ENCODE measurements at regions not wholly inside any gene's neighbourhood (a gene's known extent, or its start where the extent isn't known, plus 50 kb on each side); places are given as distances from the start of the nearest gene placed in this dataset.

- ATAC-seq (no peak), FAIRE-seq (no peak), DNase-seq (ENCODE audit: low read depth, low spot score) (no peak)
- TF ChIP-seq EZH2 (IDR thresholded peaks at IDR 0.05; ENCODE audit: borderline replicate concordance, control insufficient read depth, low read depth, low read length) (no peak), SUPT20H (IDR thresholded peaks at IDR 0.05; ENCODE audit: borderline replicate concordance, control insufficient read depth, low read depth, low read length) (no peak), ZNF384 (IDR thresholded peaks at IDR 0.05; ENCODE audit: borderline replicate concordance, low read depth, low read length) (no peak), E2F8 (IDR thresholded peaks at IDR 0.05; ENCODE audit: low read depth, partially characterized antibody) (no peak), ZNF217 (IDR thresholded peaks at IDR 0.05) (no peak)
- Histone ChIP-seq H3K4me3 (no peak overlapping the region), H3K27me3 (replicated peaks in 1 of 2; ENCODE audit: control insufficient read depth in 2 of 2, insufficient read depth in 2 of 2, low read length in 1 of 2) (no peaks in the 10 kb centered on the region), H4K20me1 (ENCODE audit: control insufficient read depth, insufficient read depth) (no peaks in the 10 kb centered on the region), H3K9me3 (replicated peaks; ENCODE audit: control insufficient read depth, insufficient read depth, low read length) (no peaks in the 10 kb centered on the region), H3K4me1 (ENCODE audit: control insufficient read depth, insufficient read depth, low read length) (no peaks in the 10 kb centered on the region), H2AFZ (ENCODE audit: control insufficient read depth, low read depth, low read length) (no peak overlapping the region), H3K4me2 (ENCODE audit: control insufficient read depth, insufficient read depth) (no peak overlapping the region), H3K36me3 (ENCODE audit: control insufficient read depth in 2 of 2, insufficient read depth in 2 of 2, low read length in 1 of 2) (no peaks in the 10 kb centered on the region), H3K9ac (ENCODE audit: control insufficient read depth, insufficient read depth, low read length) (no peak overlapping the region), H3K79me2 (ENCODE audit: control insufficient read depth, insufficient read depth, low read length) (no peaks in the 10 kb centered on the region), H3K27ac (ENCODE audit: control insufficient read depth, insufficient read depth) (no peak overlapping the region)
- ChIA-PET CTCF (no interaction called here), RAD21 (ENCODE audit: unreplicated experiment) (no interaction called here), POLR2A (no interaction called here), SMC1A (ENCODE audit: uncharacterized antibody, unreplicated experiment) (no interaction called here)
- in situ Hi-C loops (cut with MboI), result no loop called here
- no TSS peak for BruUV-seq (replicated peaks)
- WGBS (ENCODE audit: insufficient coverage, insufficient replicate concordance, low lambda C conversion rate, missing lambda C conversion rate), result 21% methylated on average over 2 of the region's 2 CpGs
- intact Hi-C loops (cut with micrococcal nuclease; ENCODE audit: unreplicated experiment), result no loop called here
Observed at GRCh38 chrX:75873993-75874392, 88.9 kb upstream of the MAGEE2 start.

- Histone ChIP-seq H3K27ac (ENCODE audit: control insufficient read depth, insufficient read depth) (no peak overlapping the region), H4K20me1 (ENCODE audit: control insufficient read depth, insufficient read depth) (no peaks in the 10 kb centered on the region), H2AFZ (ENCODE audit: control insufficient read depth, low read depth, low read length) (no peak overlapping the region), H3K27me3 (replicated peaks in 1 of 2; ENCODE audit: control insufficient read depth in 2 of 2, insufficient read depth in 2 of 2, low read length in 1 of 2) (no peaks in the 10 kb centered on the region), H3K9ac (ENCODE audit: control insufficient read depth, insufficient read depth, low read length) (no peak overlapping the region), H3K9me3 (replicated peaks; ENCODE audit: control insufficient read depth, insufficient read depth, low read length) (no peaks in the 10 kb centered on the region), H3K4me3 (no peak overlapping the region), H3K4me1 (ENCODE audit: control insufficient read depth, insufficient read depth, low read length) (no peaks in the 10 kb centered on the region), H3K36me3 (ENCODE audit: control insufficient read depth in 2 of 2, insufficient read depth in 2 of 2, low read length in 1 of 2) (no peaks in the 10 kb centered on the region), H3K4me2 (ENCODE audit: control insufficient read depth, insufficient read depth) (no peak overlapping the region), H3K79me2 (ENCODE audit: control insufficient read depth, insufficient read depth, low read length) (no peaks in the 10 kb centered on the region)
- 0% methylated on average over 1 of the region's 1 CpG for WGBS (ENCODE audit: insufficient coverage, insufficient replicate concordance, low lambda C conversion rate, missing lambda C conversion rate)
- in situ Hi-C loops (cut with MboI), result no loop called here
- ChIA-PET SMC1A (ENCODE audit: uncharacterized antibody, unreplicated experiment) (no interaction called here), POLR2A (no interaction called here), RAD21 (ENCODE audit: unreplicated experiment) (no interaction called here), CTCF (no interaction called here)
- ATAC-seq (no peak), FAIRE-seq (no peak), DNase-seq (ENCODE audit: low read depth, low spot score) (no peak)
- TF ChIP-seq BMI1 (IDR thresholded peaks at IDR 0.05; ENCODE audit: borderline replicate concordance) (0 out of 2 replicates have a peak, but pooled peaks have one; percentile 23), NRF1 (conservative IDR thresholded peaks at IDR 0.05; ENCODE audit: low read depth, low read length) (no peak)
- no TSS peak for BruUV-seq (replicated peaks)
- intact Hi-C loops (cut with micrococcal nuclease; ENCODE audit: unreplicated experiment), result no loop called here
Observed at GRCh38 chrX:75883446-75883845, 98.4 kb upstream of the MAGEE2 start.
